ENCODE measurements at regions not wholly inside any gene's neighbourhood (a gene's known extent, or its start where the extent isn't known, plus 50 kb on each side); places are given as distances from the start of the nearest gene placed in this dataset.

GRCh38 chr9:25556540-25556939 lies 121.7 kb downstream of the TUSC1 start:
- TF ChIP-seq CTCF (IDR thresholded peaks at IDR 0.05) (no peak), POLR2A (IDR thresholded peaks at IDR 0.05) (no peak)
